Epidermal melanocyte (primary cell): ENCODE measurements at regions not wholly inside any gene's neighbourhood (a gene's known extent, or its start where the extent isn't known, plus 50 kb on each side); places are given as distances from the start of the nearest gene placed in this dataset.

Source experiments
- DNase-seq: peaks from one replicate; pipeline ENCODE4 v3.0.0; 2011; ENCODE audit warnings: low spot score; ENCODE audit not compliant: insufficient read length

GRCh38 chr3:139280027-139280671 is 63.7 kb upstream of the MRPS22 start:
- DNase-seq, result no peak

DNA sequence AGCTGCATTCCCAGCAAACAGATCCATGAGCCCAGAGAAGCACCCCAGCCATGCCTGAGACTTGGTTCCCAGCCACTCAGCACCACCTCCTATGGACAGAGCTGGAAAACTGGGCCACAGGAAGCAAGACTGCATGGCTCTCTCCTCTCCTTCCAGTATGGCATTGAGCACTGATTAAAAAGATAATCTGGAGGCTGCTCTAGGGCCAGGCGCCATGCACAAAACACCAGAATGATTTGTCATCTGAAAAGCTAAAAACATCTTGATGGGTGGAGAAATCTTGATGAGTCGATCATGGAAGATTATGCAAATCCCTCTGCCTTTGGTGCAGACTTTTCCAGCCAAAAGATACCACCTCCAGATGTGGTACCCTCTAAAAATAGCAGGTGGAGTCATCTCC is 62.7 kb upstream of the MRPS22 start:
- no peak for DNase-seq

DNA sequence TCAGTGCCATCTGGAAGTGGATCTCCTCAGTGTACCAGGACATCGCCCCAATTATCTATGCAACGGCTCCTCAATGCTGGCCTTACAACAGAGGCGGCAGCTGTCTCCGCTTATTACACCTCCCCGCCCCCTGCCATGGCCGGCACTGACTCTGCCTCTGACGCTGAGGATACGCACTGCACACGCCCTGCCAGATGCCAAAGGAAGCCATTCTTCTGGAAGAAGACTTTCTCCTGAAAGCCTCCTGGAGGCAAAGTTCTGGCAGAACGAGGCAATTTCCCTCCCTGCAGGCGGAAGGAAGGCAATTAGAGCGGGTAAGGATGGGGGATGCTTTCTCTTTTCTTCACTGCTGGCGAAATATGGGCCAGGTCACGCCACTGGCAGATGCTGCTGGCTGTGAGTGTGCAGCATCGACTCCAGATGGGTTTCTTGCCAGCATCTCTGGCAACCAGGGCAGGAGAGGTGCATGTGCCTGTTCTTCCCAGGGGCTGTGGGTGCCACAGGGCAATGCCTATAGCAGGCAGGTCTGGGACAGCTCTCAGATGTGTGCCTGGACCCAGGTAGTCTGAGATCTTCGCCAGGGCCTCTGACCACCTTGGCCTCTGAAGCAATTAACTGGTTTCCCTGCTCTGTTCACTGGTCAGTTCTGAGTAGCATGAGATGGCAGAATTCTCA is 62.2 kb upstream of the MRPS22 start:
- peak; percentile 39 for DNase-seq

GRCh38 chr3:139283301-139283700 is 60.5 kb upstream of the MRPS22 start:
- DNase-seq, result no peak

DNA sequence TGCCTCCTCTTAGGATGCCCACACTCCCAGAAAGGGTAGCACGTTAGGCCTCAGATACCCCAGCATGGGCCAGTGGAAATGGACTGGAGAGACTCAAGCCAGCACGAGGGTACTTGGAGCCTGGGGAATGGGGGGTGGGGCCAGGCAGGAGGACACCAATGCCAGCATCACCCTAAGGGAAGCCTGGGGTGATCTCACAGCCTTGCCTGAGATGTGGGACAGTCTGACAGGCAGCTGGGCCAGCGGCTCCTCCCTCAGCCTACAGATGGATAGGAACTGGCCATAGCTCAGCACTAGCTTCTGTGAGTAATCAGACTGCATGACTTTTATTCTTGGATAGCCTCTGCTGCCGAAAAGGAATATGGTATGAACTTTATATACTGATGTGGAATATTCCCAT is 59.6 kb upstream of the MRPS22 start:
- no peak for DNase-seq

GRCh38 chr3:139285691-139286090 is 58.1 kb upstream of the MRPS22 start:
- no peak for DNase-seq

GRCh38 chr3:139286241-139286640 is 57.6 kb upstream of the MRPS22 start:
- no peak for DNase-seq

GRCh38 chr3:139286825-139287224 is 57.0 kb upstream of the MRPS22 start:
- DNase-seq, result no peak

GRCh38 chr3:139287557-139287956 is 56.3 kb upstream of the MRPS22 start:
- no peak for DNase-seq

DNA sequence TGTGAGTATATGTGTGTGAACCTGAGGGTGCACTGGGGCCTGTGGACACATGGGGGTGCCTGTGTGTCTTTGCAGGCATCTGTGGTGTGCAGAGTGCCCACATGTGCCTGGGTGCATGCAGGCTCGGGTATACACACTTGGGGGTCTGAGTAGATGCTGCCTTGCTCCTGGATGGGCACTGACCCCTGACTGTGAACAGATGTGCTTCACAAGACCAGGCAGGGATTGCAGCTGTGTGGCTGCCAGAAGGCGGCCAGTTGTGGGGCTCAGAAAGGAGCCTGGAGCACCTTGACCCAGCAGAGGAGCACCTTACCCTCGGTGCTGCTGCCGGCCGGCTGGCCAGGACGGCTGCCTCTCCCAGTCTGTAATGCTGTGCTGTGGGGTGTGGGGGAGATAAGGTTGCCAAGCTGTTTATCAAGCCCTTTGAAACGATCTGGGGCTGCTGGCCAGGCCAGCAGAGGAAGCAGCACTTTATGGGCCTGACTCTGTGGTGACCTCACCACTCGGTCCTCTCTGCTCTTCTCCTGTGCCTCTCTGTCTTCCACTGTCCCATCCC is 55.5 kb upstream of the MRPS22 start:
- no peak for DNase-seq

DNA sequence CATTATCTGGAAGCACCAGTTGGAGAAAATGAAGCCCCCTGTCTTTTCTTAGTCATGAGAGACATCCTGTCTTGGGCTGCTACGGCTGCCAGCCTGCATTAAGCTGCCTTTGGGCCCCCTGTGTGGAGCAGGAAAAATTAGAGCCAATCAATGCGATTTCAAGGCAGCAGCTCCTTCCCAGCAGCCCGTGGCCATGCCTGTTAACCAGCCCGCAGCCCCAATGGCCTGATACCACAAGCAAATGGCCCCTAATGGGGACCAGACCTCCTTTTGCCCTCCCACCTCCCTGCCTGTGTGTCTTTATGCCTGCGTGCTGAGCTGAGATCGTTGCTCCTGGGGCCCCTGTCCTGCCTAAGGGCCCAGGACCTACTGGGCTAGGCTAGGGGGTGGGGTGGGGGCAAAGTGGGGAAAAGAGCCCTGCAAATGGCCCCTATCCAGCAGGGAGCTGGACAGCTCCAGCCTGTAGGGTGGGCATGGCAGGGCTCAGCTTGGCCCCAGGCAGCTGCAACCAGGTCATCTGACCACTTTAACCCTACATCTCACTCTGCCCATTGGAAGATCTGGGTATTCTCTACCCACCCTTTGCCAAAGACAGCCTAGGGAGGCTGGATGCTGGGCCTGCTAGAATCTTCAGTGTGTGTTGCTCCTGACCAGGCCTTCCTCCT is 53.8 kb upstream of the MRPS22 start:
- DNase-seq, result no peak

DNA sequence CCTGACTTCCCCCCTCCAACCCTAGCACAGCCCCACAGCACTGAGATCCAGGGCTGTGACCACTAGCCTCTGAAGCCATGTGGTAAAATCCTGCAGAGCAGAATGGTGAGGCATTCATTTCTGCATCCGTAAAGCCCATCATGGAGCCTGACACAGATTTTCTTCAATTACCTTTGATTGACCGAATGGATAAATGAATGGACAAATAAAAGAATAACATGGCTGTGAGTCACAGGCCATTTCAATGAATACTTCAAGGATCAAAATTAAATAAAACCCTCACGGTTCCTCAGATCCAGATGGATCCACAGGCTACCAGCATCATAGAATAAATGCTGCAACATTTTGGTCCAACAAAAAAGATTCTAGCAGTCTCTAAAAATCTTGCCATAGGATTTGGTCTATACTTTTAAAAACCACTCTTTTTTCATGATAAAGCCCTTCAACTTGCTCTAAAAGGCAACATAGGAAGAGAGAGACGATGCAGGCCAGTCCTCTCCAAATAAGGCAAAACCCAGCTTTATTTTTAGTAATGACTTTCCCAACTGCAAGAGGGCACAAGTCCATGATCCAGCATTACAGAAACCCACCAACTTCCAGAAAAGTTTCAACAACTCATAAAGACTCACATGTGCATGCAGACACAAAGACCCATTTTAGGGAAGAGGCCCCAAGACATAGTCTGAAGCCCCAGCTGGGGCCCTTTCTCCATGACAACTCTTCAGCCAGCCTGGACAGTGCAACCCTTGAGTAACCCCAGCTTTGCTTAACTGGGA is 52.4 kb upstream of the MRPS22 start:
- DNase-seq, result no peak

DNA sequence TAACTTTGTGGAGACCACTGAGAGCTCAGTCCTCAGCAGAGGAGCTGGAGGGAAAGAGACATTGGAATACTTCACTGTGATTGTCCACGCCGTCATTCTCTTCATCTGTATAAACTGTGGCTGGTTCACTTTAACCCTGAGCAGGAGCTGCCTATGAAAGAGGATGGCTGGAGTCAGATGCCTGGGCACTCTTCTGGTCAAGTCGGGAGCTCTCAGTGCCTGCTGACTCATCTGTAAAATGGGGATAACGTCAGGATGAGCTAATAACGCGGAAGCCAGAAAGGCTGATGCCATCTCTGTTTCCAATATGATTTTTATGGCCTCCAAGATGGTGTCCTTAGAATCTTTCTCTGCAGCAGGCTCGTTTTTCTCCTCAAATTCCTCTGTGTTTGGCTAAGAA is 51.6 kb upstream of the MRPS22 start:
- no peak for DNase-seq

- no peak for DNase-seq
Measured at GRCh38 chr3:139292711-139293664, 50.8 kb upstream of the MRPS22 start.

DNA sequence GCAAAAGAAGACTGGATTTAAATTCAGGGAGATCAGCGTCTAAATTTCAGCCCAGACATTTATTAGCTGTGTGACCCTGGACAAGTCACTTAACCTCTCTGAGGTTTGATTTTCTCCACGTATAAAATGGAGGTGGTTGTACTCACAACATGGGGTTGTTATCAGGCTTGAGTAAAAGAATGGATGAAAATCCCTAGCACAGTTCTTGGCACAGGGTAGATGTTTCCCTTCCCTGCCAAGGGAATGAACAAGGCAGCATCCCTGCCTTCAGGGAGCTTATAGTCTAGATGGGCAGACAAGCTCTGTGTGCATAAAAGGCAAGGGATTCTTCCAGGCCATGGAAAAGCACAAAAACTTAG is 50.2 kb upstream of the MRPS22 start:
- no peak for DNase-seq
